Activated naive CD8-positive, alpha-beta T cell treated with anti-CD3 and anti-CD28 coated beads, Interleukin-2, amount 50 U/mL, for 24 hours (primary cell): ENCODE measurements at regions not wholly inside any gene's neighbourhood (a gene's known extent, or its start where the extent isn't known, plus 50 kb on each side); places are given as distances from the start of the nearest gene placed in this dataset.
"Not testable (repeated sequence)": the region's sequence is repeated elsewhere in the genome, so short reads cannot be mapped to it uniquely, and the experiment has no call there.

Experiments used
- ATAC-seq: fragments of 150-1000 bp; cut with Tn5 transposase; one replicate; pipeline ENCODE4 v1.10.0; 2021
- DNase-seq: peaks from one replicate; pipeline ENCODE4 v3.0.0; 2021
- H3K27ac Mint-ChIP-seq: one replicate; pipeline ENCODE4 v1.8.0; 2021; ENCODE audit warnings: mild to moderate bottlenecking, mixed read lengths
- H3K27me3 Mint-ChIP-seq: one replicate; pipeline ENCODE4 v1.8.0; 2021; ENCODE audit warnings: mixed read lengths
- H3K36me3 Mint-ChIP-seq: one replicate; pipeline ENCODE4 v1.8.0; 2021; ENCODE audit warnings: low read depth, mixed read lengths
- H3K4me1 Mint-ChIP-seq: one replicate; pipeline ENCODE4 v1.8.0; 2021; ENCODE audit warnings: mixed read lengths
- H3K4me3 Mint-ChIP-seq: one replicate; pipeline ENCODE4 v1.8.0; 2021; ENCODE audit warnings: mild to moderate bottlenecking, moderate library complexity, mixed read lengths
- H3K9me3 Mint-ChIP-seq: one replicate; pipeline ENCODE4 v1.8.0; 2021; ENCODE audit warnings: mixed read lengths

DNA sequence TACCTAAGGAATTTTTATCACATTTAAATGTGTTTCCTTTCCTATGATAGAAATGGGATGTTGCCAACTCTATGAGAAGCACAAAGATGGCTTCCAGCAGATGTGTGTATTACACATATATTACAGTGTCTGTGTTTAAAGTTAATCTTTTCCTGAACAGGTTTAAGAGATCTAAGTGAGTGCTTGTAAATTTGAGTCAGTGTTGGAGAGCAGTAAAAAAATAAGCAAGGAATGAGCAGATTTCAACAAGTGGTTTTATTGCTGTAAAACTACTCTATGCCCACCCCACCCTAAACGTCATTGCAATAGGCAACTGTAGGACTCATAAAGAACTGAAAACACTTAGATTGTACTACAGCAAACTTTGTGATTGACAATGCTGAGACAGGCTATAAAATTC lies 248.7 kb downstream of the KLF5 start:
- no peak for ATAC-seq
- no peaks in the 10 kb centered on the region for H3K36me3 Mint-ChIP-seq
- peaks cover 6% of the 10 kb centered on the region for H3K4me1 Mint-ChIP-seq
- H3K27me3 Mint-ChIP-seq, result peaks cover 4% of the 10 kb centered on the region
- no peak overlapping the region for H3K27ac Mint-ChIP-seq
- no peak overlapping the region for H3K4me3 Mint-ChIP-seq
- peaks cover 5% of the 10 kb centered on the region for H3K9me3 Mint-ChIP-seq
- DNase-seq, result no peak

DNA sequence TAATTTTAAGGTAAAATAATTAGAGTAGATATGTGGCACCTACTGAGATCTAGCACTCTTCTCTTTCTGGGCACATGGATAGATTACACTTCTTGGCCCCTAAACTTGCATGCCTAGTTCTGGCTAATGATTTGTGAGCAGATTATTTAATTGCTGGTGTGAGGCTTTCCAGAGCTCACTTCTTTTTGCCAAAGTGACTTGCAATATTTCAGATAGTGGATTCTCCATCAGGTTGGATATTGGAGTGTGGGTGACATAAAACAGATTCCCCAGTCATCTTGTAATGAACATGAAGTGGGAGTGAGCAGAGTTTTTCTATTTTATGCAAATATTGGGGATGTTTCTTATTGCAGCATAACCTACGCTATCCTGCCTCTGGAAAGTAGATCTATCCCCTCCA lies 247.9 kb downstream of the KLF5 start:
- H3K4me1 Mint-ChIP-seq, result peaks cover 6% of the 10 kb centered on the region
- no peak for ATAC-seq
- H3K27me3 Mint-ChIP-seq, result peaks cover 4% of the 10 kb centered on the region
- DNase-seq, result no peak
- H3K36me3 Mint-ChIP-seq, result no peaks in the 10 kb centered on the region
- H3K9me3 Mint-ChIP-seq, result no peaks in the 10 kb centered on the region
- no peak overlapping the region for H3K27ac Mint-ChIP-seq
- H3K4me3 Mint-ChIP-seq, result no peak overlapping the region

DNA sequence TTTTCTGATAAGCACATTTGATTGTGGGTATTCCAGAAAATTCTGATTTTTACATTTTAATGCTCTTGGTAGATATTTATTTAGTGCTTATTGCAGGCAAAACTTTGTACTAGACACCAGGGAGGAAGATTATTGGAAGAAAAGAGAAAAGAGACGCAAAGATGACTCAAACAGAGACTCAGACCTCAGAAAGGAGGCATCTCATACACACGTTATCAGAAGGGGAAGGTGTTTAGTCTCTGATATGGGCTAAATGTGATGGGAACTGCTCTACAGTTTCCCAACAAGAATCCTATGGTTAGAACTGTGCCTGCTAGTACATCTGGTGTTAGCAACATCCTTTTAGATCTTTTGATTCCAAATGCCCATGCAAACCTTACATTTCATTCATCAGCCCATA lies 245.6 kb downstream of the KLF5 start:
- Mint-ChIP-seq H3K4me1 (peaks cover 6% of the 10 kb centered on the region), H3K27me3 (peaks cover 4% of the 10 kb centered on the region), H3K36me3 (no peaks in the 10 kb centered on the region), H3K4me3 (no peak overlapping the region), H3K9me3 (no peaks in the 10 kb centered on the region), H3K27ac (no peak overlapping the region)
- ATAC-seq, result no peak
- no peak for DNase-seq

DNA sequence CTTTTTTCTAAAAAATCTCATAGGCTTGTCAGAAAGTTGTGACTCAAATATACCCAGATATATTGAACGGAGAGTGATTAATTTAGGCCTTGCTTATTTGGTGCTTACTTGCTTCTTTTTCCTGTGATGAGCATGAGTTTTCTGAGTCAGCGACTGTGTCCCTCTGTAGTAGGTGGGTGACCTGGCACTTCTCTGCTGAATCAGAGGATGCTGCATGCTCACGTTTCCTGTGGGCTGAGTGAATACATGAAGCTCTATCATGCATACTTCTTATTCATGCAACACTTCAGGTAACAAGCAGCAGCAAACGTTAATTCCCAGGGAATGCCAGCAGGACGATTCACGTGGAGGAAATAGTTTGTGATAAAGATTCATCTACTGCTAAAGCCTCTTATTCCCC lies 245.0 kb downstream of the KLF5 start:
- peaks cover 6% of the 10 kb centered on the region for H3K4me1 Mint-ChIP-seq
- no peaks in the 10 kb centered on the region for H3K36me3 Mint-ChIP-seq
- H3K27me3 Mint-ChIP-seq, result peaks cover 4% of the 10 kb centered on the region
- DNase-seq (no peak), ATAC-seq (peak; percentile 54)
- H3K4me3 Mint-ChIP-seq, result no peak overlapping the region
- no peaks in the 10 kb centered on the region for H3K9me3 Mint-ChIP-seq
- no peak overlapping the region for H3K27ac Mint-ChIP-seq

DNA sequence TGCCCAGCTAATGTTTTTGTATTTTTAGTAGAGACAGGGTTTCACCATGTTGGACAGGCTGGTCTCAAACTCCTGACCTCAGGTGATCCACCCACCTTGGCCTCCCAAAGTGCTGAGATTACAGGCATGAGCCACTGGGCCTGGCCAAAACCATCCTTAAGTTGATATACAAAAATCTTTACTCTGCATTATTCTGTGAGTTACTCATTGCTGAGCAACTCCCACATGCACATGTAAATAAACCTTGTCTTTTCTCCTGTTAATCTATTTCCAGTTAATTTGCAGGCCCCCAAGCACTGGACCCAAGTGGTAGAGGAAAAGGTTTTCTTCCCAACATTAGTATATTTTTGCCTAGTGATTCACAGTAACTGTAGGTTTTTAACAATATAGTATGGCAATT lies 242.8 kb downstream of the KLF5 start:
- not testable (repeated sequence) for ATAC-seq, H3K27ac Mint-ChIP-seq, H3K36me3 Mint-ChIP-seq, H3K4me3 Mint-ChIP-seq, H3K9me3 Mint-ChIP-seq, DNase-seq, H3K27me3 Mint-ChIP-seq, H3K4me1 Mint-ChIP-seq

DNA sequence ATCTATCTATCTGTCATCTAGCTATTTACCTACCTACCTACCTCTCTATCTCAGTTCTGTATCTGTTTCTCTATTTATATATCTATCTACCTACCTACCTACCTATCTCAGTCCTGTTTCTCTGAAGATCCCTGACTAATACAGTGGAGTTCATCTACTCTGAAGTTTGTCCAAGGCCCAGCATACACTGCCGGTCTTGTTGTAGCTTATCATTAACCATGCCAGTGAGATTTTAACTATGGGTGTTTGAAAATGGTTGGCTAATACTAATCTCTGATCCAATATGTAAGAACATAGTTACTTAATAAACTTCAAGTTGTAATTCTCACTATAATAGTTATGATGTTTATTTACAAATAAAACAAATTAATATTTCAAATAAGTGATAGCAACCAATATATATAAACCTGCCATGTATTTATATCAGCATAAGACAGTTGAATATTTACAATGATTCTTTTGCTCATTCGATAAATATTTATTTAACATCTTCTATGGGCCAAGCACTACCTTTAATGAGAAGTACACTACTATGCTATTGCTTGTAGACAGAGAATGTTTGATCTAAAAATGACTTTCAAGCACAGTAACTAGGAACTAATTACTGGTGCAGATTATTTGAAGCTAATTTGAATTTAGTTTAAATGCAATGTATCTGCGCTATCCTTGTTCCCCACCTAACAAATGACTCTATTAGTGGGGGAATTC lies 242.1 kb downstream of the KLF5 start:
- Mint-ChIP-seq H3K4me3 (no peak overlapping the region), H3K27me3 (peaks cover 4% of the 10 kb centered on the region), H3K4me1 (peaks cover 6% of the 10 kb centered on the region)

DNA sequence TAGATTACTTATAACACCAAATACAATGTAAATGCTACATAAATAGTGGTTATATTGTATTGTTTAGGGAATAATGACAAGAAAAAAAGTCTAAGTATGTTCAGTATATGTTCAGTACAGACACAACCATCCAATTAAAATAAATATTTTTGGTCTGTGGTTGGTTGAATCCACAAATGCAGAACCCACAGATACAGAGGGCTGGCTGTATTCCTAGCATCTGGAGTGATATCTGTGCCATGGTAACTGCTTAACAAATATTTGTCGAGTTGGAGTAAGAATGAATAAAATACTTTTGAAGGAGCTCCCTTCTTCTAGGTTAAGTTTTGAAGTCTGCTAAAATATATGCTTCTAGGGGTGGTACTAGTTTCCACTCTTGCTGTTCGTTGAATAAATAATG lies 241.0 kb downstream of the KLF5 start:
- peaks cover 6% of the 10 kb centered on the region for H3K4me1 Mint-ChIP-seq
- H3K4me3 Mint-ChIP-seq, result no peak overlapping the region
- H3K9me3 Mint-ChIP-seq, result no peaks in the 10 kb centered on the region
- no peak overlapping the region for H3K27ac Mint-ChIP-seq
- DNase-seq (no peak), ATAC-seq (no peak)
- H3K27me3 Mint-ChIP-seq, result peaks cover 4% of the 10 kb centered on the region
- H3K36me3 Mint-ChIP-seq, result no peaks in the 10 kb centered on the region

More for the DNA sequence above, 242.1 kb downstream of the KLF5 start:
- ATAC-seq, result no peak
- H3K9me3 Mint-ChIP-seq, result no peaks in the 10 kb centered on the region
- no peaks in the 10 kb centered on the region for H3K36me3 Mint-ChIP-seq
- DNase-seq, result no peak
- H3K27ac Mint-ChIP-seq, result no peak overlapping the region

DNA sequence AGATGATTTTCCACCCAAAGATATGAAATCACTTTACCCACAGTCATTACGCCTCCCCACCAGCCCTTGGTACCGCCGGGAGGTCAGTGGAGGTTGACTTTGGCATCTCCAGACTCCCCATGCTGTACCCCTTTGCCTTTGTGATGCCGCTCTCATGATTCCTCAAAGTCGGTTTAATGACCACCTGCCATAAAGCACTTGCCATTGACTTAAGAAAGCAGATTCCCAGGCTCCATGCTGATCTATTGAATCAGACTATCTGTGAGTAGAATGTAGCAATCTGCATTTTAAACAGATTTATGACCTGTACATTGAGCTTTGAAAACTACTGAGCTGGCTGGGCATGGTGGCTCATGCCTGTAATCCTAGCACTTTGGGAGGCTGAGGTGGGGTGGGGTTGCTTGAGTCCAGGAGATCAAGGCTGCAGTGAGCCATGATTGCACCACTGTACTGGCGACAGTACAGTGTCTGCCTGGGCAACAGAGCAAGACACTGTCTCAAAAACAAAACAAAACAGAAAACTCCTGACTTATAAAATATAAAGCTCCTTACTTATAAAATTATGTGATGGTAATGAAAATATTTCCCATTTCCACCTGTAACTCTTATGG lies 235.2 kb downstream of the KLF5 start:
- Mint-ChIP-seq H3K27ac (no peak overlapping the region), H3K4me3 (no peak overlapping the region), H3K4me1 (no peaks in the 10 kb centered on the region), H3K27me3 (peaks cover 2% of the 10 kb centered on the region), H3K9me3 (no peaks in the 10 kb centered on the region), H3K36me3 (no peaks in the 10 kb centered on the region)
- no peak for ATAC-seq
- no peak for DNase-seq

DNA sequence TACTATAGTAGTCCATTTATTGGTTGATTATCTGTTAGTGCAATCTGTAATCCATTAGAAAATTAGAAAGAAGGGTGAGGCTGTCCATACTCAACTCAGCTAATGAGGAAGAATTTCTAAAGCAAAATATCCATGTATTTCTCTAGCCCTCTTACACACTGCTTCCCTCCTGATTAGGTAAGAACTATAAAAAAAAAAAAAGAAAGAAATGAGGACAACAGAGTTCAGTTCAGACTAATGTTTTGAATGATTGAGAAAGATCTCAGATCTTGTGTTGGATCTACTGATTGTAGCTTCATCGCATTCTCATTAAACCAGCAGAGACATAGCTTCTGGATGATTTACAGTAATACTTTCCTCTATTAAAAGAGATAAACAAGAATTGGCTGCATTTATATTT lies 233.3 kb downstream of the KLF5 start:
- Mint-ChIP-seq H3K36me3 (no peaks in the 10 kb centered on the region), H3K4me3 (no peak overlapping the region), H3K27ac (no peak overlapping the region), H3K4me1 (no peaks in the 10 kb centered on the region), H3K27me3 (peaks cover 2% of the 10 kb centered on the region), H3K9me3 (no peaks in the 10 kb centered on the region)
- no peak for ATAC-seq
- no peak for DNase-seq

DNA sequence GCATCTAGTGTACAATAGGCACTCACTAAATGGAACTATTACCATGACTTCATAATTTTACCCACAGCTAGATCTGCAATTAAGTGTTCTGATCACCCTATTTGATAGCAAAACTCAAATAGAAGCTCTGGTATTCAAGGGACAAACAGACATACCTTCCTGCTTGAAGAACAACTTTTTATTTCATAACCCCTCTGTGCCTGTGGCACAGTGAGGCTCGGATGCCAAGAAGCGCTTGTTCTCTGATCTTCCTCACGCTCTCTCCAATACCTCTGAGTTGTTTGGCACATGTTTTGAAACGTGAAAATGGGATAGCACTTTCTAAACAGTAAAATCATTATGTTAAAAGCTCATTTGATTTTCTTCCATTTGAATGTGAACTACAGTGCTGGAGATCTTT lies 232.0 kb downstream of the KLF5 start:
- no peak overlapping the region for H3K4me3 Mint-ChIP-seq
- no peak for DNase-seq
- H3K9me3 Mint-ChIP-seq, result no peaks in the 10 kb centered on the region
- H3K27ac Mint-ChIP-seq, result no peak overlapping the region
- ATAC-seq, result no peak
- no peaks in the 10 kb centered on the region for H3K4me1 Mint-ChIP-seq
- H3K36me3 Mint-ChIP-seq, result no peaks in the 10 kb centered on the region
- H3K27me3 Mint-ChIP-seq, result peaks cover 2% of the 10 kb centered on the region

DNA sequence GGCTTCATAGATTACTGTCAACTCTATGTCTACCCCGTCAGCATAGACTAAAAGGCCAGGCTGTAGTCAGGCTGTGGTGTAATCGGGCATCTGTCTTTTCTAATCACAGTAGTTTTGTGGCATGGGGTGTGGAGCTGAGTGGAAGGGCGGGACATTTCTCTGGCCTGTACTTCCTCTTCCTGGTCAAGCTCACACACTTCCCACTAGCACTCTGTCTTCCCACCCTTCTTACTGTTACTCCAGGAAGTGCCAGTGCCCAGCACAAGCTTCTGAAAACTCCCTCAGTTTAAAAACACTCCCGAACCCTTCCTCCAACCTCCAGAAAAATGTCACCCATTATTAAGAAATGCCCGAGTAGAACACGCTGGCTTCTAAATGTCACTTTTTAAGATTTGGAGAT lies 229.8 kb downstream of the KLF5 start:
- no peak for DNase-seq
- no peaks in the 10 kb centered on the region for H3K4me1 Mint-ChIP-seq
- ATAC-seq, result no peak
- H3K9me3 Mint-ChIP-seq, result no peaks in the 10 kb centered on the region
- H3K36me3 Mint-ChIP-seq, result no peaks in the 10 kb centered on the region
- H3K27me3 Mint-ChIP-seq, result peaks cover 2% of the 10 kb centered on the region
- no peak overlapping the region for H3K27ac Mint-ChIP-seq
- H3K4me3 Mint-ChIP-seq, result no peak overlapping the region

DNA sequence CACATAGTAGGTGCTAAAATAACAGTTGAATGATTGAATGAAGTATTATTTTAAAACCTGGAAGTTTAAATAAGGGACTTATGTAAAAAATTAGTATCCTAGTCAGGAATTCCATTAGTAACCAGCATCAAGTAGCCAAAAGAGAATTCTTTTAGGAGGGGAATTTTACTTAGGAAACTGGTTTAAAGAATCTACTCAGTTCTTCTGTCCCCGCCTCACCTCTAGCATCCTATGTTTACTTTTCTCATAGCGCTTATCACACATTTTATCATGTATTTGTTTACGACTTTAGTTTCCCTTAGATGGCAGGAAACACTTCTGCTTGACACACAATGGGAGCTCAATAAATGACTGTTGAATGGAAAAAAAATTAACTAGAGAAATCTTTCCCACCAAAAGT lies 229.0 kb downstream of the KLF5 start:
- no peak overlapping the region for H3K27ac Mint-ChIP-seq
- ATAC-seq (no peak), DNase-seq (no peak)
- H3K9me3 Mint-ChIP-seq, result no peaks in the 10 kb centered on the region
- H3K4me1 Mint-ChIP-seq, result no peaks in the 10 kb centered on the region
- peaks cover 2% of the 10 kb centered on the region for H3K27me3 Mint-ChIP-seq
- no peak overlapping the region for H3K4me3 Mint-ChIP-seq
- no peaks in the 10 kb centered on the region for H3K36me3 Mint-ChIP-seq

DNA sequence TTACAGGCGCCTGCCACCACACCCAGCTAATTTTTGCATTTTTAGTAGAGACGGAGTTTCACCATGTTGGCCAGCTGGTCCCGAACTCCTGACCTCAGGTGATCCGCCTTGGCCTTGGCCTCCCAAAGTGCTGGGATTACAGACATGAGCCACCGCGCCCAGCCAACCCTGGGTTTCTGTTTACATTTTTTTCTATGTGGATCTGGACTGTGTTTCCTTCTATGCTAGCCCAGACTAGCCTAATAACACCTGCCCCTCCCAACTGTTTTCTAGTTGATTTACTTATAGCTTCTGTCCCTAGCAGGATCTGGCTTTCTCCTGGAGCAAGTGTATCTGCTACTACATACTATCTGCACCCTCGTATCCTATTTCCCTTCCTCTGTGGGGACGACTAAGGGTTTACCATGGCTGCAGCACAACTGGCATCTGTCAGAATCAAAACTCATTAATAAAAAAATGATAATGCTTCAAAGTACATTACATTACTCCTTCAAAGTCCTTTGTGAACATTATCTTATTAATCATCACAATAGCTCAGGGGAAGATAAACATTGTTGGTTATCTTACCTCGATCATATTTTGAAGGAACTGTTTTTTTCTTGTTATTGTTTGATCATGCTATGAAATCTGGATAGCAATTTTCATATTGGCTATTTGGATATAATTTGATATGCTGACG lies 228.3 kb downstream of the KLF5 start:
- Mint-ChIP-seq H3K9me3 (no peaks in the 10 kb centered on the region), H3K27ac (no peak overlapping the region), H3K27me3 (peaks cover 2% of the 10 kb centered on the region), H3K36me3 (no peaks in the 10 kb centered on the region), H3K4me1 (no peaks in the 10 kb centered on the region), H3K4me3 (no peak overlapping the region)
- no peak for ATAC-seq
- no peak for DNase-seq

DNA sequence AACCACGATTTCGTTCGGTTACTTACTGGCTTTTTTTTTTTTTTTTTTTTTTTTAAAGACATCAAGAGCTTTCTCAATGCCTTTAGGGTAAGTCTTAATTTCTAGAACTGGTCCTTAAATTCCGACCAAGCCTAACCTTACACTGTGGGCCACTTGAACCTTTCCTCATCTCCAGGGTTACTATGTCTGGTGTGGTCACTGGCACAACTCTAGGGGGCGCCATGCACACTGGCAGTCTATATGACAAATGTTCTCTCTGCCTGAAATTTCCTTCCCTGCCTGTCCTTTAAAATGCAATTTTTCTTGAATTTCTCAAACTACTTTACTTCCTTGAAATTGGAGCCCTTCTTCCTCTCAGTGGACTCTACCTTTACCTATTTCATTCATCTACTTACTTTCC lies 227.4 kb downstream of the KLF5 start:
- H3K27ac Mint-ChIP-seq, result no peak overlapping the region
- H3K27me3 Mint-ChIP-seq, result peaks cover 2% of the 10 kb centered on the region
- ATAC-seq, result no peak
- no peak for DNase-seq
- H3K4me1 Mint-ChIP-seq, result no peaks in the 10 kb centered on the region
- H3K4me3 Mint-ChIP-seq, result no peak overlapping the region
- H3K9me3 Mint-ChIP-seq, result no peaks in the 10 kb centered on the region
- H3K36me3 Mint-ChIP-seq, result no peaks in the 10 kb centered on the region

DNA sequence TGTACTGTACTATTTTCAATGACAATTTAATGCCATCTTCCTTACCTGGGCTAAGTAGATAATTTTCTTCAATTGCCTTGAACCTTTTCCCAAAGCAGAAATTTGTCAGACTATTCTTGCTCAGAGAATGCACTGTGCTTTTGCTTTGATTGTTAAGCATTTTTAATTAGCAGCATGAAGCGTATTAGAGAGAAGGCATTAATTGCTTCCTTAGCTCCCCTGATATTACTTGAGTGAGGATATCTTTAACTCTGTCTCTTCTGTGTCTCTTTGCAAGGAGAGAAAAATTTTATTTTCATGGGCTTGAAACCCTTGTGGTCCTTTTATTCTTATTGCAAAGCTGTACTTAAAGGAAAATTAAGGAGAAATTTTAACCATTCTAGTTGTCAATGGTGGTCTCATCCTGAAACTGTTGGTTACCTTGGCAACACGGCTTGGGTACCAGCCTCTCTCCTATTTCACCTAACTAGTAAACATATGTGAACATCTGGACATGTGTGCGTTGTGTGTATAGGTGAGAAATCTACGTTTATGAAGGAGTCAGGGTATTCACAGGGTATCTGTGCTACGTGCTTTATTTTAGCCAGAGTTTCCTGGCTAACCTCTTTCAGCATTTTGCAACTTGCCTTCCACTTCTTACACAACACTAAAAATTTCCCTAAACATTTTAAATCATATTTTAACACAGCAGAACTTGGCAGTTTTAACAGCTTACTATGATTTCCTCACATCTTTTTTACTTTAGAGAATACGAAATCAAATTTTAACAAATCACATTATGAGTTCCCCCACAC lies 225.5 kb downstream of the KLF5 start:
- Mint-ChIP-seq H3K9me3 (peaks cover under 1% of the 10 kb centered on the region), H3K36me3 (no peaks in the 10 kb centered on the region), H3K27ac (no peak overlapping the region), H3K4me1 (no peaks in the 10 kb centered on the region), H3K27me3 (no peaks in the 10 kb centered on the region), H3K4me3 (no peak overlapping the region)
- no peak for DNase-seq
- ATAC-seq, result no peak
